ENCODE measurements at regions not wholly inside any gene's neighbourhood (a gene's known extent, or its start where the extent isn't known, plus 50 kb on each side); places are given as distances from the start of the nearest gene placed in this dataset.
A peak's percentile ranks its signal among the peaks of the same experiment; 100 is the strongest.

GRCh38 chr3:72109327-72110259, 324.6 kb upstream of the PROK2 start:
- Histone ChIP-seq H3K9me3 (no peaks in the 10 kb centered on the region), H3K27ac (no peak overlapping the region), H3K4me1 (peaks cover 0 to 33% (median 0%) of the 10 kb centered on the region in 3 donors), H3K4me3 (no peak overlapping the region), H3K27me3 (no peaks in the 10 kb centered on the region), H3K36me3 (no peaks in the 10 kb centered on the region)
- WGBS, 2 donors (ENCODE audit: low coverage in 1 of 2): 16 to 48% methylated on average over 6 to 9 of the region's 17 CpGs
- TF ChIP-seq POLR2AphosphoS5 (IDR thresholded peaks at IDR 0.05): no peak
- TF ChIP-seq, protein P1, sequence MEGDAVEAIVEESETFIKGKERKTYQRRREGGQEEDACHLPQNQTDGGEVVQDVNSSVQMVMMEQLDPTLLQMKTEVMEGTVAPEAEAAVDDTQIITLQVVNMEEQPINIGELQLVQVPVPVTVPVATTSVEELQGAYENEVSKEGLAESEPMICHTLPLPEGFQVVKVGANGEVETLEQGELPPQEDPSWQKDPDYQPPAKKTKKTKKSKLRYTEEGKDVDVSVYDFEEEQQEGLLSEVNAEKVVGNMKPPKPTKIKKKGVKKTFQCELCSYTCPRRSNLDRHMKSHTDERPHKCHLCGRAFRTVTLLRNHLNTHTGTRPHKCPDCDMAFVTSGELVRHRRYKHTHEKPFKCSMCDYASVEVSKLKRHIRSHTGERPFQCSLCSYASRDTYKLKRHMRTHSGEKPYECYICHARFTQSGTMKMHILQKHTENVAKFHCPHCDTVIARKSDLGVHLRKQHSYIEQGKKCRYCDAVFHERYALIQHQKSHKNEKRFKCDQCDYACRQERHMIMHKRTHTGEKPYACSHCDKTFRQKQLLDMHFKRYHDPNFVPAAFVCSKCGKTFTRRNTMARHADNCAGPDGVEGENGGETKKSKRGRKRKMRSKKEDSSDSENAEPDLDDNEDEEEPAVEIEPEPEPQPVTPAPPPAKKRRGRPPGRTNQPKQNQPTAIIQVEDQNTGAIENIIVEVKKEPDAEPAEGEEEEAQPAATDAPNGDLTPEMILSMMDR (IDR thresholded peaks at IDR 0.05): no peak
- TF ChIP-seq EP300 (IDR thresholded peaks at IDR 0.05): no peak
- TF ChIP-seq POLR2A (IDR thresholded peaks at IDR 0.05): no peak
- no peak for ATAC-seq

GRCh38 chr3:72105306-72105705, 320.4 kb upstream of the PROK2 start:
- no peak for ATAC-seq
- no peak overlapping the region for H3K4me3 ChIP-seq
- no peaks in the 10 kb centered on the region for H3K27me3 ChIP-seq
- TF ChIP-seq EP300 (IDR thresholded peaks at IDR 0.05) (no peak), POLR2AphosphoS5 (IDR thresholded peaks at IDR 0.05) (no peak), POLR2A (IDR thresholded peaks at IDR 0.05) (no peak)
- TF ChIP-seq, protein P1 (IDR thresholded peaks at IDR 0.05): no peak
- H3K27ac ChIP-seq: no peak overlapping the region
- H3K9me3 ChIP-seq: no peaks in the 10 kb centered on the region
- 71 to 73% methylated on average over 3 to 5 of the region's 6 CpGs for WGBS, 2 donors (ENCODE audit: low coverage in 1 of 2)
- H3K36me3 ChIP-seq: no peaks in the 10 kb centered on the region
- H3K4me1 ChIP-seq: peaks cover 0 to 20% (median 7%) of the 10 kb centered on the region in 3 donors

DNA sequence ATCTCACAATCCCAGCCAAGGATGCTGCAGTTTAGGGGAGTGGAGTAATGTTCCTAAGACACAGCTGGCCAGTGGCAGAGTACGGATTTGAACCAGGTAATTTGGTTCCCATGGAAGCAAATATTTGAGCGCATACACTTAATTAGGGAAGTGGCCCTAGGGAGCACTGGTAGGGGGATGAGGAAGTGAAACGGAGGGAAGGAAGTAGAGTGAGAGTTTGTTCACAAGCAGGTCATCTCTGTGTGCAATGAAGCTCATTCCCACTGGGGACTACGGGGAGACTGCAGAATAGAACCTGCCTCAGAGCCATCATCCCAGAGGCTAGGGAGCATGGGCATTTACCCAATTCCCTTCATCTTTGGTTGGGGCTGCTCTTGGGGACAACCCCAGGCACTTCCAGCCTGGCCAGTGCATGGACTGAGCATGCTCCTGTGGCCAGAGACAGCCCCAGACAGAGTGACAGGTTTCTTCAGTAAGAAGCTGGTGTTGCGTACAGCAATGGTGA, 317.2 kb upstream of the PROK2 start:
- TF ChIP-seq EP300 (IDR thresholded peaks at IDR 0.05) (no peak), POLR2A (IDR thresholded peaks at IDR 0.05) (no peak), POLR2AphosphoS5 (IDR thresholded peaks at IDR 0.05) (no peak)
- TF ChIP-seq, protein P1 (IDR thresholded peaks at IDR 0.05): no peak
- no peaks in the 10 kb centered on the region for H3K27me3 ChIP-seq
- ATAC-seq: peak; percentile 25
- 81 to 100% methylated on average over 1 to 4 of the region's 5 CpGs for WGBS, 2 donors (ENCODE audit: low coverage in 1 of 2)
- no peak overlapping the region for H3K4me3 ChIP-seq
- no peak overlapping the region for H3K27ac ChIP-seq
- no peaks in the 10 kb centered on the region for H3K36me3 ChIP-seq
- peaks cover 0 to 18% (median 7%) of the 10 kb centered on the region in 3 donors for H3K4me1 ChIP-seq
- H3K9me3 ChIP-seq: no peaks in the 10 kb centered on the region

GRCh38 chr3:72101494-72101893, 316.5 kb upstream of the PROK2 start:
- Histone ChIP-seq H3K27me3 (no peaks in the 10 kb centered on the region), H3K36me3 (no peaks in the 10 kb centered on the region), H3K4me3 (no peak overlapping the region), H3K9me3 (no peaks in the 10 kb centered on the region), H3K27ac (no peak overlapping the region), H3K4me1 (peaks cover 0 to 18% (median 7%) of the 10 kb centered on the region in 3 donors)
- ATAC-seq: no peak
- TF ChIP-seq EP300 (IDR thresholded peaks at IDR 0.05) (no peak), POLR2A (IDR thresholded peaks at IDR 0.05) (no peak)
- WGBS, 2 donors (ENCODE audit: low coverage in 1 of 2): 65 to 75% methylated on average over 6 of the region's 6 CpGs

- H3K36me3 ChIP-seq: no peaks in the 10 kb centered on the region
- peak overlapping the region in 2 of 4 donors; percentile 27 to 56 for H3K27ac ChIP-seq
- TF ChIP-seq POLR2AphosphoS5 (IDR thresholded peaks at IDR 0.05) (no peak), EP300 (IDR thresholded peaks at IDR 0.05) (no peak), POLR2A (IDR thresholded peaks at IDR 0.05) (no peak)
- TF ChIP-seq, protein P1 (IDR thresholded peaks at IDR 0.05): no peak
- peak overlapping the region in 1 of 2 donors; percentile 36 for H3K4me3 ChIP-seq
- WGBS, 2 donors (ENCODE audit: low coverage in 1 of 2): 3 to 13% methylated on average over 3 to 5 of the region's 21 CpGs
- H3K27me3 ChIP-seq: no peaks in the 10 kb centered on the region
- H3K9me3 ChIP-seq: no peaks in the 10 kb centered on the region
- peaks cover 0 to 18% (median 7%) of the 10 kb centered on the region in 3 donors for H3K4me1 ChIP-seq
- peak; percentile 83 for ATAC-seq
Observed at GRCh38 chr3:72100601-72101187, 315.7 kb upstream of the PROK2 start.

Data from gastroesophageal sphincter (tissue), 4 donors.